Muscle of arm (tissue), 1 donor: ENCODE measurements at regions not wholly inside any gene's neighbourhood (a gene's known extent, or its start where the extent isn't known, plus 50 kb on each side); places are given as distances from the start of the nearest gene placed in this dataset.
"Not testable (repeated sequence)": the region's sequence is repeated elsewhere in the genome, so short reads cannot be mapped to it uniquely, and the experiment has no call there.

Experiments used
- DNase-seq: peaks from one replicate; pipeline ENCODE4 v3.0.0-alpha.2; 2013

- DNase-seq = no peak
These were observed 163.6 kb downstream of the GLUL start for GRCh38 chr1:182227864-182228547.

- DNase-seq = no peak
These were observed 165.0 kb downstream of the GLUL start for GRCh38 chr1:182226618-182227017.

GRCh38 chr1:182225755-182226154 lies 164.2 kb upstream of the ZNF648 start:
- not testable (repeated sequence) for DNase-seq

- DNase-seq = not testable (repeated sequence)
These were observed 160.5 kb upstream of the ZNF648 start for GRCh38 chr1:182221990-182222389.

- not testable (repeated sequence) for DNase-seq
These were observed 159.9 kb upstream of the ZNF648 start for GRCh38 chr1:182221367-182221766.

- no peak for DNase-seq
These were observed 156.5 kb upstream of the ZNF648 start for GRCh38 chr1:182217967-182218366.

- DNase-seq = no peak
These were observed 155.6 kb upstream of the ZNF648 start for GRCh38 chr1:182217071-182217470.

GRCh38 chr1:182215764-182216163 lies 154.3 kb upstream of the ZNF648 start:
- no peak for DNase-seq

- no peak for DNase-seq
These were observed 151.7 kb upstream of the ZNF648 start for GRCh38 chr1:182213163-182213562.

GRCh38 chr1:182211386-182211785 lies 149.9 kb upstream of the ZNF648 start:
- DNase-seq = no peak

- DNase-seq = no peak
These were observed 148.9 kb upstream of the ZNF648 start for GRCh38 chr1:182210417-182210816.

- DNase-seq = no peak
These were observed 145.8 kb upstream of the ZNF648 start for GRCh38 chr1:182207300-182207699.

- DNase-seq = peak; percentile 63
These were observed 145.2 kb upstream of the ZNF648 start for GRCh38 chr1:182206626-182207239.

- no peak for DNase-seq
These were observed 144.0 kb upstream of the ZNF648 start for GRCh38 chr1:182205351-182206022.

GRCh38 chr1:182203191-182203875 lies 141.8 kb upstream of the ZNF648 start:
- DNase-seq = no peak

GRCh38 chr1:182201490-182201889 lies 140.0 kb upstream of the ZNF648 start:
- not testable (repeated sequence) for DNase-seq

- no peak for DNase-seq
These were observed 138.7 kb upstream of the ZNF648 start for GRCh38 chr1:182200025-182200812.

- no peak for DNase-seq
These were observed 136.6 kb upstream of the ZNF648 start for GRCh38 chr1:182198006-182198605.

GRCh38 chr1:182196897-182197870 lies 135.7 kb upstream of the ZNF648 start:
- peak; percentile 60 for DNase-seq

GRCh38 chr1:182195733-182196132 lies 134.2 kb upstream of the ZNF648 start:
- no peak for DNase-seq
